ENCODE measurements at regions not wholly inside any gene's neighbourhood (a gene's known extent, or its start where the extent isn't known, plus 50 kb on each side); places are given as distances from the start of the nearest gene placed in this dataset.

DNA sequence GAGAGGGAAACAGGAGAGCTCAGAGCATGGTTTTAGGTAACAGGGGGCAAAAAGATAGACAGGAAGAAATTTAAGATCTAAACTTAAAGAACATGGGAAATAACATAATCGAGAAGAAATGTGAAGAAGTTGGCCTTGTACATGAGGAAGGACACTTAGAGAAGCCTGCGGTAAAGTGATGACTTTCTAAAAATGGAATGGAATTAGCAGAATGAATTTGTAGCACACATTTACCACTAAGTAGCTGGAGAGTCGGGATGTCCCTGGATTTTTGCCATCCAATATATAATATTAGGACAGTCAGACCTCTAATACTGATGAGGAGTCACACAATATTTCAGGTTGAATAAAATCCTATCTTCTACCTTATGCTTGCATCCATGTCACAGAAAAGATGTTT, 77.7 kb upstream of the C1orf87 start:
- Histone ChIP-seq H3K36me3 (no peaks in the 10 kb centered on the region), H3K27me3 (no peaks in the 10 kb centered on the region), H3K9me3 (no peaks in the 10 kb centered on the region), H3K27ac (no peak overlapping the region), H3K4me3 (no peak overlapping the region), H3K4me1 (no peaks in the 10 kb centered on the region)
- no peak for TF ChIP-seq POLR2A (IDR thresholded peaks at IDR 0.05)
- TF ChIP-seq, protein P1, sequence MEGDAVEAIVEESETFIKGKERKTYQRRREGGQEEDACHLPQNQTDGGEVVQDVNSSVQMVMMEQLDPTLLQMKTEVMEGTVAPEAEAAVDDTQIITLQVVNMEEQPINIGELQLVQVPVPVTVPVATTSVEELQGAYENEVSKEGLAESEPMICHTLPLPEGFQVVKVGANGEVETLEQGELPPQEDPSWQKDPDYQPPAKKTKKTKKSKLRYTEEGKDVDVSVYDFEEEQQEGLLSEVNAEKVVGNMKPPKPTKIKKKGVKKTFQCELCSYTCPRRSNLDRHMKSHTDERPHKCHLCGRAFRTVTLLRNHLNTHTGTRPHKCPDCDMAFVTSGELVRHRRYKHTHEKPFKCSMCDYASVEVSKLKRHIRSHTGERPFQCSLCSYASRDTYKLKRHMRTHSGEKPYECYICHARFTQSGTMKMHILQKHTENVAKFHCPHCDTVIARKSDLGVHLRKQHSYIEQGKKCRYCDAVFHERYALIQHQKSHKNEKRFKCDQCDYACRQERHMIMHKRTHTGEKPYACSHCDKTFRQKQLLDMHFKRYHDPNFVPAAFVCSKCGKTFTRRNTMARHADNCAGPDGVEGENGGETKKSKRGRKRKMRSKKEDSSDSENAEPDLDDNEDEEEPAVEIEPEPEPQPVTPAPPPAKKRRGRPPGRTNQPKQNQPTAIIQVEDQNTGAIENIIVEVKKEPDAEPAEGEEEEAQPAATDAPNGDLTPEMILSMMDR (IDR thresholded peaks at IDR 0.05) = no peak
- intact Hi-C loops (cut with DNase I; ENCODE audit: low total_unique reads) = no loop called here
- DNase-seq = no peak

DNA sequence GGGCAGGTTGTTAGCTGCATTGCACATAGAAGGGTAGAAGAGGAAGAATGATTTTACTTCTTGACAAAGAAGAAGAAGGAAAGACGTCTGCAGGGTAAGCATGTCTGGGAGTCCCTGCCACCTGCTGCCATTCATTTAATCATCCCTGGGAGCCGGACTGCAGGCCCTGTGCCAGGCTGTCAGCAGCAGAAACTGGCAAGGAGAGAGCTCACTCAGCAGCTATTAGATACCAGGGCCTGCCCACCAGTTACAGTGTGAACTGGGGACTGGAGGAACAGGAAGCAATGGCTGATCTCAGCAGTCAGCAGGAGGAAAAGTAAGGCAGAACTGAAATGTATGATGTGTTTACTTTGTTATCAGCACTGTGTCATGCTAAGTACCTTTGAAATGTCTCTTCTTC, 75.7 kb upstream of the C1orf87 start:
- H3K4me3 ChIP-seq = no peak overlapping the region
- H3K27me3 ChIP-seq = no peaks in the 10 kb centered on the region
- no peak for DNase-seq
- TF ChIP-seq, protein P1 (IDR thresholded peaks at IDR 0.05) = no peak
- TF ChIP-seq POLR2A (IDR thresholded peaks at IDR 0.05) = no peak
- H3K9me3 ChIP-seq = no peaks in the 10 kb centered on the region
- H3K4me1 ChIP-seq = no peaks in the 10 kb centered on the region
- no peaks in the 10 kb centered on the region for H3K36me3 ChIP-seq
- intact Hi-C loops (cut with DNase I; ENCODE audit: low total_unique reads) = no loop called here
- H3K27ac ChIP-seq = no peak overlapping the region

DNA sequence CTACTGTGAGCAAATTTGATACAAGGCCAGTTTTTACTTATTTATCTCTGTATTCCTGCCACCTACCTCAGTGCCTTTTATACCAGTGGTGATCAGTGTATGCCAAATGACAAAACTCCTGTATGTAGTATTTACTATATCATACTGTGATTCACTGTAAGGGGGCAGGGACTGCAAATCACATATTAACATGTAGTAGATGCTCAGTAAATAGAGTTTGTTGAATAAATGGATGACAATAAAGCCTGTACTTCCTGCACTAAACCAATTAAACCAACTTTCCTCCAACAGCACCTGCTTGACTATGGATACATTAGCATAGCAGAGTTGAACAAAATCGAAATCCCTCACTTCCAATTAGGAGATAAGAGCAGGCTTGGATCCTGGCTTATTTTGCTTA, 73.3 kb upstream of the C1orf87 start:
- Histone ChIP-seq H3K4me1 (no peaks in the 10 kb centered on the region), H3K36me3 (no peaks in the 10 kb centered on the region), H3K27me3 (no peaks in the 10 kb centered on the region), H3K9me3 (no peaks in the 10 kb centered on the region), H3K27ac (no peak overlapping the region), H3K4me3 (no peak overlapping the region)
- DNase-seq = no peak
- TF ChIP-seq, protein P1 (IDR thresholded peaks at IDR 0.05) = no peak
- TF ChIP-seq POLR2A (IDR thresholded peaks at IDR 0.05) = no peak
- intact Hi-C loops (cut with DNase I; ENCODE audit: low total_unique reads) = no loop called here

DNA sequence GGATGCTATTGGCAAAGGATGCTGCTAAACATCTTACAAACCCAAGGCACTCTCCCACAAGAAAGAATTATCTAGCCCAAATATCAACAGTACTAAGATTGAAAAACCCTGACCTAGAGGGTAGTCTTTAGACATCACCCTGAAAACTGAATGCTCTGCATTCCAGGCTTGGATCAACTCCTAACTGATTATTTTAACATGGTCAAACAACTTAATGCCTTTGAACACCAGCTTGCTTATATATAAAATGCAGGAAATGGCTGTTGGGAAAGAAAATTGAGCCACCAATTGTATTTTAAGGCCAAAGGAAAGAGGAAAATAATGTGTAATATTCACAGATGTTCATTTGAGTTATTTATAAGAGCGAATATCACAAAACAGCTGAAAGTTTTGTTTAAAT, 72.2 kb upstream of the C1orf87 start:
- intact Hi-C loops (cut with DNase I; ENCODE audit: low total_unique reads) = no loop called here
- H3K27ac ChIP-seq = no peak overlapping the region
- H3K36me3 ChIP-seq = no peaks in the 10 kb centered on the region
- no peaks in the 10 kb centered on the region for H3K27me3 ChIP-seq
- TF ChIP-seq POLR2A (IDR thresholded peaks at IDR 0.05) = no peak
- TF ChIP-seq, protein P1 (IDR thresholded peaks at IDR 0.05) = no peak
- no peaks in the 10 kb centered on the region for H3K9me3 ChIP-seq
- H3K4me3 ChIP-seq = no peak overlapping the region
- no peak for DNase-seq
- no peaks in the 10 kb centered on the region for H3K4me1 ChIP-seq

DNA sequence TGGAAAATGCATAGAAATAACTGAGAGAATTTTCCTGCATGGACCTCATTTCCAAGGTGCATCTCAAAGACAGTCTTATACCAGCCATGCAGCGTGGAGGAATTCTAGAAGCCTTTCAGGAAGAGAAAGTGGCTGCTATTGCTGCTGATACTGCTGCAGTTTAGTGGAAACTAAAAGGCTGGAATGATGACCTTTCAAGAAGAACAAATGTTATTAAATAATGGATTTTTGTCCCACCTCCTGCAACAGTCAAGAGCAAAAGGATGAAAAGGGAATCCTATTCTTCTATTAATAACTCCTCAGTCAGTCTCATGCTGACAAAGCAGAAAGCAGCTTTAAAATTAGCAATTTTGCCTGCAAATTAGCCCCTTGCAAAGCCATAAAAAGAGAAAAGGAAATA, 68.2 kb upstream of the C1orf87 start:
- Histone ChIP-seq H3K4me1 (no peaks in the 10 kb centered on the region), H3K9me3 (no peaks in the 10 kb centered on the region), H3K4me3 (no peak overlapping the region), H3K27ac (no peak overlapping the region), H3K27me3 (peaks cover 0 to 2% of the 10 kb centered on the region in 2 donors), H3K36me3 (no peaks in the 10 kb centered on the region)
- intact Hi-C loops (cut with DNase I; ENCODE audit: low total_unique reads) = no loop called here
- TF ChIP-seq, protein P1 (IDR thresholded peaks at IDR 0.05) = no peak
- no peak for TF ChIP-seq POLR2A (IDR thresholded peaks at IDR 0.05)
- DNase-seq = no peak
